ENCODE measurements at regions not wholly inside any gene's neighbourhood (a gene's known extent, or its start where the extent isn't known, plus 50 kb on each side); places are given as distances from the start of the nearest gene placed in this dataset.

DNA sequence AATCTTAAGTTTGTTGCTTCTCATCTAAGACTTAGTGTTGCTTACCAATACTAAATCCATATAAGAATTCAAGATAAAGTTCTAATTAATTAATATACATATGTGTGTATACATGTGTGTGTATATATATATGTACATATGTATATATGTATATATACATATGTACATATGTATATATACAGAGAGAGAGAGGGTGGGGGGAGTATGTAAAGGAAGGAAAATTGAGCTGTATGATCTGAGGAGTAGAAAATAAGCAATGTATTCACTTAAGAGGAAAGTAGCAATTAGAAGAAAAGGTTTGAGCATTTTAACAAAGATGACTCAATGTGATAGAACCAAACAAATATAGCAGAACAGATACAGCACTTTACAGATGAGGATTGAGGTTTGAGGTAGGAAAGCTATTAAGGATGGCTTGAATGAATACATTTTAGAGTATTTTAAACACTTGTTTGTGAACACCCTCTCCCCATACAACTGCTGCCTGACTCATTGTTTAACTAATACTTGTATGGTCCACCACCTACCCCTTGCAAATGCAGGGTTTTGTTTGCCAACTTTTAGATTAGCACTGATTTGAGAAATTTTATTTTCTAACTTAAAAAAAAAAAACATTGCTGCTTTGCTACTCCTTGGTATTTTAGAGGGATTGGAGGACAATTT is 681.1 kb upstream of the CADM2 start:
- in situ Hi-C loops (cut with MboI), result no loop called here
- Histone ChIP-seq H3K4me2 (ENCODE audit: control insufficient read depth, insufficient read depth) (no peak overlapping the region), H2AFZ (ENCODE audit: control insufficient read depth, low read depth, low read length) (no peak overlapping the region), H3K9me3 (replicated peaks; ENCODE audit: control insufficient read depth, insufficient read depth, low read length) (no peaks in the 10 kb centered on the region), H3K27ac (ENCODE audit: control insufficient read depth, insufficient read depth) (no peak overlapping the region), H3K27me3 (replicated peaks in 1 of 2; ENCODE audit: control insufficient read depth in 2 of 2, insufficient read depth in 2 of 2, low read length in 1 of 2) (no peaks in the 10 kb centered on the region), H3K9ac (ENCODE audit: control insufficient read depth, insufficient read depth, low read length) (no peak overlapping the region), H4K20me1 (ENCODE audit: control insufficient read depth, insufficient read depth) (no peaks in the 10 kb centered on the region), H3K4me1 (ENCODE audit: control insufficient read depth, insufficient read depth, low read length) (no peaks in the 10 kb centered on the region), H3K36me3 (ENCODE audit: control insufficient read depth in 2 of 2, insufficient read depth in 2 of 2, low read length in 1 of 2) (no peaks in the 10 kb centered on the region), H3K4me3 (no peak overlapping the region), H3K79me2 (ENCODE audit: control insufficient read depth, insufficient read depth, low read length) (no peaks in the 10 kb centered on the region)
- POLR2A ChIA-PET, result no interaction called here
- intact Hi-C loops (cut with micrococcal nuclease; ENCODE audit: unreplicated experiment), result no loop called here
- RAD21 ChIA-PET (ENCODE audit: unreplicated experiment), result no interaction called here
- no peak for TF ChIP-seq HDAC6 (IDR thresholded peaks at IDR 0.05; ENCODE audit: unreplicated experiment)
- no peak for TF ChIP-seq SMC3 (IDR thresholded peaks at IDR 0.05; ENCODE audit: borderline replicate concordance, low read length)
- TF ChIP-seq CBX3 (IDR thresholded peaks at IDR 0.05; ENCODE audit: borderline replicate concordance, low read depth), result no peak
- TF ChIP-seq ZNF24 (IDR thresholded peaks at IDR 0.05), result no peak
- no peak for TF ChIP-seq IKZF2 (IDR thresholded peaks at IDR 0.05)
- TF ChIP-seq ETV6 (conservative IDR thresholded peaks at IDR 0.05 in 1 of 2, IDR thresholded peaks at IDR 0.05 in 1 of 2; ENCODE audit: borderline replicate concordance in 1 of 2, low read depth in 1 of 2), result no peak
- no peak for TF ChIP-seq NR2C2 (IDR thresholded peaks at IDR 0.05; ENCODE audit: borderline replicate concordance, control insufficient read depth, insufficient read length, low read depth)
- FAIRE-seq (no peak), DNase-seq (ENCODE audit: low read depth, low spot score) (no peak), ATAC-seq (no peak)
- CTCF ChIA-PET, result no interaction called here
- BruUV-seq (replicated peaks), result no TSS peak
- SMC1A ChIA-PET (ENCODE audit: uncharacterized antibody, unreplicated experiment), result interaction anchor here (1.0 kb wide), 1 partner anchor 8 kb away, joined by 3 read pairs; no protein-coding TSS in a partner anchor

DNA sequence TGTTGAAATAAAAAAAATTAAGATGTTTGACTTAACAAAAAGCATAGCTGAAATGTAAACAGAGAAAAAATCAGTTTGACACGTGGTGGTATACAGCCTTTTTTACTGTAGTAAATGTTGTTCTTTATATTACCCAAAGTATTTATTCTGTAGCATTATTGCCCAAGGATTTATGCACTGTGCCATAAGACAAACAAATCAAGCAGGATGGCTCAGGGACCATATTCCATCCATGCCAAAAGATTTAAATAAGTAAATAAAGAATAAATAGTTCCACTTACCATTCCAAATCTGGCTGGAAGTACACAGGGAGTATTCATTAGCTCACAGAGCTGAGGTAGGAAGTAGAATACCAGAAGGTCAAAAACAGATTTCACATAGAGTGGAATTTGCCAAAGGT is 666.7 kb upstream of the CADM2 start:
- no peaks in the 10 kb centered on the region for H4K20me1 ChIP-seq (ENCODE audit: control insufficient read depth, insufficient read depth)
- RAD21 ChIA-PET (ENCODE audit: unreplicated experiment), result no interaction called here
- H3K79me2 ChIP-seq (ENCODE audit: control insufficient read depth, insufficient read depth, low read length), result no peaks in the 10 kb centered on the region
- CTCF ChIA-PET, result no interaction called here
- DNase-seq (ENCODE audit: low read depth, low spot score) (no peak), ATAC-seq (no peak), FAIRE-seq (no peak)
- intact Hi-C loops (cut with micrococcal nuclease; ENCODE audit: unreplicated experiment), result no loop called here
- in situ Hi-C loops (cut with MboI), result no loop called here
- SMC1A ChIA-PET (ENCODE audit: uncharacterized antibody, unreplicated experiment), result no interaction called here
- POLR2A ChIA-PET, result no interaction called here
- no peaks in the 10 kb centered on the region for H3K4me1 ChIP-seq (ENCODE audit: control insufficient read depth, insufficient read depth, low read length)
- 0% methylated on average over 1 of the region's 1 CpG for WGBS (ENCODE audit: insufficient coverage, insufficient replicate concordance, low lambda C conversion rate, missing lambda C conversion rate)
- H3K4me2 ChIP-seq (ENCODE audit: control insufficient read depth, insufficient read depth), result no peak overlapping the region
- no peak overlapping the region for H3K9ac ChIP-seq (ENCODE audit: control insufficient read depth, insufficient read depth, low read length)
- no peaks in the 10 kb centered on the region for H3K36me3 ChIP-seq (ENCODE audit: control insufficient read depth in 2 of 2, insufficient read depth in 2 of 2, low read length in 1 of 2)
- no TSS peak for BruUV-seq (replicated peaks)
- no peaks in the 10 kb centered on the region for H3K27me3 ChIP-seq (replicated peaks in 1 of 2; ENCODE audit: control insufficient read depth in 2 of 2, insufficient read depth in 2 of 2, low read length in 1 of 2)
- no peaks in the 10 kb centered on the region for H3K9me3 ChIP-seq (replicated peaks; ENCODE audit: control insufficient read depth, insufficient read depth, low read length)
- H2AFZ ChIP-seq (ENCODE audit: control insufficient read depth, low read depth, low read length), result no peak overlapping the region
- no peak for TF ChIP-seq ETV6 (conservative IDR thresholded peaks at IDR 0.05 in 1 of 2, IDR thresholded peaks at IDR 0.05 in 1 of 2; ENCODE audit: borderline replicate concordance in 1 of 2, low read depth in 1 of 2)
- no peak for TF ChIP-seq NFYA (IDR thresholded peaks at IDR 0.05; ENCODE audit: borderline replicate concordance, low read depth, low read length)
- TF ChIP-seq SREBF2 (IDR thresholded peaks at IDR 0.05; ENCODE audit: low read length), result no peak
- no peak for TF ChIP-seq SIN3A (IDR thresholded peaks at IDR 0.05; ENCODE audit: low read depth, low read length)
- TF ChIP-seq NRF1 (conservative IDR thresholded peaks at IDR 0.05; ENCODE audit: low read depth, low read length), result no peak
- TF ChIP-seq EGR1 (IDR thresholded peaks at IDR 0.05; ENCODE audit: borderline replicate concordance in 1 of 2, low read depth in 2 of 2, low read length in 2 of 2), result no peak
- TF ChIP-seq, protein P1, sequence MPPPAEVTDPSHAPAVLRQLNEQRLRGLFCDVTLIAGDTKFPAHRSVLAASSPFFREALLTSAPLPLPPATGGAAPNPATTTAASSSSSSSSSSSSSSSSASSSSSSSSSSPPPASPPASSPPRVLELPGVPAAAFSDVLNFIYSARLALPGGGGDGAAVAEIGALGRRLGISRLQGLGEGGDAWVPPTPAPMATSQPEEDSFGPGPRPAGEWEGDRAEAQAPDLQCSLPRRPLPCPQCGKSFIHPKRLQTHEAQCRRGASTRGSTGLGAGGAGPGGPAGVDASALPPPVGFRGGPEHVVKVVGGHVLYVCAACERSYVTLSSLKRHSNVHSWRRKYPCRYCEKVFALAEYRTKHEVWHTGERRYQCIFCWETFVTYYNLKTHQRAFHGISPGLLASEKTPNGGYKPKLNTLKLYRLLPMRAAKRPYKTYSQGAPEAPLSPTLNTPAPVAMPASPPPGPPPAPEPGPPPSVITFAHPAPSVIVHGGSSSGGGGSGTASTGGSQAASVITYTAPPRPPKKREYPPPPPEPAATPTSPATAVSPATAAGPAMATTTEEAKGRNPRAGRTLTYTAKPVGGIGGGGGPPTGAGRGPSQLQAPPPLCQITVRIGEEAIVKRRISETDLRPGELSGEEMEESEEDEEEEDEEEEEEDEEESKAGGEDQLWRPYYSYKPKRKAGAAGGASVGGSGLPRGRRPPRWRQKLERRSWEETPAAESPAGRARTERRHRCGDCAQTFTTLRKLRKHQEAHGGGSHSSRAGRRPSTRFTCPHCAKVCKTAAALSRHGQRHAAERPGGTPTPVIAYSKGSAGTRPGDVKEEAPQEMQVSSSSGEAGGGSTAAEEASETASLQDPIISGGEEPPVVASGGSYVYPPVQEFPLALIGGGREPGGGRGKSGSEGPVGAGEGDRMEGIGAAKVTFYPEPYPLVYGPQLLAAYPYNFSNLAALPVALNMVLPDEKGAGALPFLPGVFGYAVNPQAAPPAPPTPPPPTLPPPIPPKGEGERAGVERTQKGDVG (CRISPR knock-in tag; IDR thresholded peaks at IDR 0.05), result no peak
- H3K4me3 ChIP-seq, result no peak overlapping the region
- H3K27ac ChIP-seq (ENCODE audit: control insufficient read depth, insufficient read depth), result no peak overlapping the region

Data from GM12878 (cell line).